ENCODE measurements at regions not wholly inside any gene's neighbourhood (a gene's known extent, or its start where the extent isn't known, plus 50 kb on each side); places are given as distances from the start of the nearest gene placed in this dataset.

- POLR2A ChIA-PET, result no interaction called here
- H3K4me1 ChIP-seq (ENCODE audit: control extremely low read depth in 1 of 4, control insufficient read depth in 4 of 4, insufficient read depth in 4 of 4, low read length in 3 of 4), result peaks cover 0 to 10% (median 4%) of the 10 kb centered on the region in 4 experiments
- H3K9me3 ChIP-seq (ENCODE audit: control extremely low read depth in 1 of 5, control insufficient read depth in 4 of 5, insufficient read depth in 2 of 5, low read depth in 1 of 5, low read length in 4 of 5), result no peaks in the 10 kb centered on the region
- no peaks in the 10 kb centered on the region for H3K36me3 ChIP-seq (ENCODE audit: control insufficient read depth in 4 of 4, insufficient read depth in 4 of 4, low read length in 3 of 4)
- no peak overlapping the region for H3K27ac ChIP-seq (ENCODE audit: insufficient read depth in 1 of 2, low read depth in 1 of 2, low read length in 2 of 2, poor library complexity in 1 of 2, severe bottlenecking in 2 of 2)
- no peaks in the 10 kb centered on the region for H3K27me3 ChIP-seq (replicated peaks in 2 of 5; ENCODE audit: control insufficient read depth in 4 of 5, insufficient read depth in 5 of 5, low read length in 4 of 5)
- DNase-seq, result no peak
- 100% methylated on average over 1 of the region's 3 CpGs for WGBS (ENCODE audit: insufficient coverage)
- no peak overlapping the region for H3K4me3 ChIP-seq (ENCODE audit: control insufficient read depth in 1 of 7, extremely low read depth in 1 of 7, insufficient read depth in 4 of 7, low read depth in 2 of 7, low read length in 6 of 7)
- CTCF ChIA-PET, result interaction anchor here (1.8 kb wide), 1 partner anchor 24 kb away, joined by 4 read pairs; no protein-coding TSS in a partner anchor
These were observed 157.9 kb upstream of the RAB4A start for GRCh38 chr1:229112832-229113548.

DNA sequence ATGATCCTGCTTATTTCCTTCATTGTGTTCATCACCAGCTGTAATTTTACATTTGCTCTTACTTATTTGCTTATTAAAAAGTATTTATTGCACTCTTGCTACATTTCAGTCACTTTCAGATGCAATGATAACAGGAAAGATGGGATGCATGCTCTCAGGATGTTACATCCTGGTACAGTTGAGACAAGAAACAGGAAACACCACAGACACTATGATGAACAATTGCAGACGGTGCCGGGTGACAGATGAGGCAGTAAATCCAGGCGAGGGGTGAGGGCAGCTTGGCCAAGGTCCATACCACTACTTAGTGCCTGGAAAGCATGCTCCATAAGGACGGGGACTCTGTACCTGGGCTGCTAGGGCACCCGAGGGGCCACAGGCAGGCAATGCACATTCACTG, 156.6 kb upstream of the RAB4A start:
- peaks cover 0 to 6% (median 4%) of the 10 kb centered on the region in 4 experiments for H3K4me1 ChIP-seq (ENCODE audit: control extremely low read depth in 1 of 4, control insufficient read depth in 4 of 4, insufficient read depth in 4 of 4, low read length in 3 of 4)
- POLR2A ChIA-PET, result no interaction called here
- CTCF ChIA-PET, result interaction anchor here (0.8 to 1.8 kb wide), 2 partner anchors 16 to 23 kb away, joined by 3 to 4 read pairs; no protein-coding TSS in a partner anchor
- no peaks in the 10 kb centered on the region for H3K36me3 ChIP-seq (ENCODE audit: control insufficient read depth in 4 of 4, insufficient read depth in 4 of 4, low read length in 3 of 4)
- DNase-seq, result no peak
- peaks cover 0 to 3% (median 0%) of the 10 kb centered on the region in 5 experiments for H3K9me3 ChIP-seq (ENCODE audit: control extremely low read depth in 1 of 5, control insufficient read depth in 4 of 5, insufficient read depth in 2 of 5, low read depth in 1 of 5, low read length in 4 of 5)
- no peak overlapping the region for H3K4me3 ChIP-seq (ENCODE audit: control insufficient read depth in 1 of 7, extremely low read depth in 1 of 7, insufficient read depth in 4 of 7, low read depth in 2 of 7, low read length in 6 of 7)
- WGBS (ENCODE audit: insufficient coverage), result 36% methylated on average over 4 of the region's 5 CpGs
- H3K27ac ChIP-seq (ENCODE audit: insufficient read depth in 1 of 2, low read depth in 1 of 2, low read length in 2 of 2, poor library complexity in 1 of 2, severe bottlenecking in 2 of 2), result no peak overlapping the region
- no peaks in the 10 kb centered on the region for H3K27me3 ChIP-seq (replicated peaks in 2 of 5; ENCODE audit: control insufficient read depth in 4 of 5, insufficient read depth in 5 of 5, low read length in 4 of 5)

DNA sequence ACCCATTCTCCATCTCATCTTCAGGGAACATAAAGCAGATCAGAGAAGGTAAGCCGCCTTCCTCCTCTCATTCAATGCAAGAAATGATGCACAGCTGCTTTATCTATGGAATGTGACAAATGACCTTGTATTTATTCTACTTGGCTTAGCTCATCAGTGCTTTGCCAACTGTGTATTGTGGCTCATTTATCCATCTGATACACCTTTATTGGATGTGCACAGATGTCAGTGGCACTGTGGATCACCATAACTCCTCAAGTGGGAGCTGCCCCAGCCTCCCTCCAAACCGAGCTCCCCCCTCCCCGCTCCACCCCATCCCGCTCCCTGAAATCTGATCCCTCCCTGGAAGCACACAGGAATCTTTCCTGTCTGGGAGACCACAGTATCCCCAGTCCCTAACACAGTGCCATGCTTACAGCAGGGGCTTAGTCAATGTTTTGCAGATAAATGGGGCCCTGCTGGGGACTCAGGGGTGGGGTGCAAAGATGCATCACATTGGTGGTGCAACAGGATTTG, 156.0 kb upstream of the RAB4A start:
- no peak for DNase-seq
- peaks cover 0 to 6% (median 2%) of the 10 kb centered on the region in 4 experiments for H3K4me1 ChIP-seq (ENCODE audit: control extremely low read depth in 1 of 4, control insufficient read depth in 4 of 4, insufficient read depth in 4 of 4, low read length in 3 of 4)

DNA sequence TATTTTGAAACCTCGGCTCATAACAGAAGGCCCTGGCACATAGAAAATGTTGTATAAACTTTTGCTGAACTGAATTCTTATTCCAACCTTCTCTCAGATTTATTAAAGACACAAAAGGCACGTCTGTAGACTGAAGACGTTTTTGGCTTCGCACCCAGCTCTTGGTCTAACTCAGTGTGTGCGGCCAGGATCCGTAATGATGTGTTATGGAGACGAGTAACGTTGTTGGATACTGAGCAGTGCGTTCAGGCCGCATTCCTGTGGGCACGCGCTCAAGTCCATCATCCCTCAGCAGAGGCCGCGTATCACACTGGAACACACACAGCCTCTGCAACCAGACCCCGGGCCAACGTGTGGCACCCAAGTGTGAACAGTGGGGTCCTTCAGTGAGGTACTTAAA, 154.8 kb upstream of the RAB4A start:
- H3K9me3 ChIP-seq (ENCODE audit: control extremely low read depth in 1 of 5, control insufficient read depth in 4 of 5, insufficient read depth in 2 of 5, low read depth in 1 of 5, low read length in 4 of 5), result peaks cover 0 to 6% (median 0%) of the 10 kb centered on the region in 5 experiments

More for the DNA sequence above, 156.0 kb upstream of the RAB4A start:
- Histone ChIP-seq H3K27ac (ENCODE audit: insufficient read depth in 1 of 2, low read depth in 1 of 2, low read length in 2 of 2, poor library complexity in 1 of 2, severe bottlenecking in 2 of 2) (no peak overlapping the region), H3K4me3 (ENCODE audit: control insufficient read depth in 1 of 7, extremely low read depth in 1 of 7, insufficient read depth in 4 of 7, low read depth in 2 of 7, low read length in 6 of 7) (no peak overlapping the region), H3K27me3 (replicated peaks in 2 of 5; ENCODE audit: control insufficient read depth in 4 of 5, insufficient read depth in 5 of 5, low read length in 4 of 5) (no peaks in the 10 kb centered on the region), H3K9me3 (ENCODE audit: control extremely low read depth in 1 of 5, control insufficient read depth in 4 of 5, insufficient read depth in 2 of 5, low read depth in 1 of 5, low read length in 4 of 5) (peaks cover 0 to 6% (median 0%) of the 10 kb centered on the region in 5 experiments), H3K36me3 (ENCODE audit: control insufficient read depth in 4 of 4, insufficient read depth in 4 of 4, low read length in 3 of 4) (no peaks in the 10 kb centered on the region)
- ChIA-PET POLR2A (no interaction called here), CTCF (interaction anchor here (0.8 to 1.8 kb wide), 3 partner anchors 16 to 122 kb away, joined by 3 to 4 read pairs (median 3); no protein-coding TSS in a partner anchor)
- WGBS (ENCODE audit: insufficient coverage), result 100% methylated on average over 1 of the region's 4 CpGs

DNA sequence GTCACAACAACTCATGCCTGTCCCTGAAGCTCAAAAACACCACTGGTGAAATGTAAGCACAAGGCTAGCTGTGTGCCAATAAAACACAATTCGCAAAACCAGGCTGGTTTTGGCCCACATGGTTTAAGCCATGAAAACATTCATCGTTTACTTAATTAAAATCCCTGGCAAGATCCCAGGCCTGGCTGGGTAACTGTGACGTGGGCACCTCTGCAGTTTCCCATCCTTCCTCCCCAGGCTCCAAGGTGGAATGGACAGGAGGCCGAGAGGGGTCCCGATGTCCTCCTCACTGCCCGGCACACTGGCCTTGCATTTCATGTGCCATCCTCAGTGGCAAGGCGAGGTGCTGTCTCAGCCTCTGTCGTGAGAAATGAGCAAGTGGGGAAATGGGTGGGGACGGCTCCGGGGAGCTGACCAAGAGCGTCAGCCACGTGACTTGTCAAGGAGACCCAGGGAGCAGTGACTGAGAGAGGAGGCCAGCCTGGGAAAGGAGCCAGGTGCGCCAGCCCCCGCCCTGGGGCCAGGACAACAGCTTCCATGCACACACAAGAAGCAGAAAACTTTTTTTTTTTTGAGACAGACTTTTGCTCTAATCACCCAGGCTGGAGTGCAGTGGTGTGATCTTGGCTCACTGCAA, 153.1 kb upstream of the RAB4A start:
- H3K4me3 ChIP-seq (ENCODE audit: control insufficient read depth in 1 of 7, extremely low read depth in 1 of 7, insufficient read depth in 4 of 7, low read depth in 2 of 7, low read length in 6 of 7), result no peak overlapping the region
- no peak overlapping the region for H3K27ac ChIP-seq (ENCODE audit: insufficient read depth in 1 of 2, low read depth in 1 of 2, low read length in 2 of 2, poor library complexity in 1 of 2, severe bottlenecking in 2 of 2)
- ChIA-PET CTCF (interaction anchor here (0.6 to 1.3 kb wide), 4 partner anchors 8 to 60 kb away, joined by 3 to 4 read pairs (median 4); no protein-coding TSS in a partner anchor), POLR2A (no interaction called here)
- WGBS (ENCODE audit: insufficient coverage), result 91% methylated on average over 12 of the region's 14 CpGs
- no peak for DNase-seq
- H3K9me3 ChIP-seq (ENCODE audit: control extremely low read depth in 1 of 5, control insufficient read depth in 4 of 5, insufficient read depth in 2 of 5, low read depth in 1 of 5, low read length in 4 of 5), result peaks cover 0 to 6% (median 0%) of the 10 kb centered on the region in 5 experiments
- H3K36me3 ChIP-seq (ENCODE audit: control insufficient read depth in 4 of 4, insufficient read depth in 4 of 4, low read length in 3 of 4), result no peaks in the 10 kb centered on the region
- H3K27me3 ChIP-seq (replicated peaks in 2 of 5; ENCODE audit: control insufficient read depth in 4 of 5, insufficient read depth in 5 of 5, low read length in 4 of 5), result no peaks in the 10 kb centered on the region
- H3K4me1 ChIP-seq (ENCODE audit: control extremely low read depth in 1 of 4, control insufficient read depth in 4 of 4, insufficient read depth in 4 of 4, low read length in 3 of 4), result peaks cover 0 to 6% (median 2%) of the 10 kb centered on the region in 4 experiments

More for the DNA sequence above, 154.8 kb upstream of the RAB4A start:
- Histone ChIP-seq H3K27me3 (replicated peaks in 2 of 5; ENCODE audit: control insufficient read depth in 4 of 5, insufficient read depth in 5 of 5, low read length in 4 of 5) (no peaks in the 10 kb centered on the region), H3K27ac (ENCODE audit: insufficient read depth in 1 of 2, low read depth in 1 of 2, low read length in 2 of 2, poor library complexity in 1 of 2, severe bottlenecking in 2 of 2) (no peak overlapping the region), H3K36me3 (ENCODE audit: control insufficient read depth in 4 of 4, insufficient read depth in 4 of 4, low read length in 3 of 4) (no peaks in the 10 kb centered on the region), H3K4me1 (ENCODE audit: control extremely low read depth in 1 of 4, control insufficient read depth in 4 of 4, insufficient read depth in 4 of 4, low read length in 3 of 4) (peaks cover 0 to 6% (median 2%) of the 10 kb centered on the region in 4 experiments), H3K4me3 (ENCODE audit: control insufficient read depth in 1 of 7, extremely low read depth in 1 of 7, insufficient read depth in 4 of 7, low read depth in 2 of 7, low read length in 6 of 7) (no peak overlapping the region)
- ChIA-PET POLR2A (no interaction called here), CTCF (interaction anchor here (1.2 kb wide), 1 partner anchor 124 kb away, joined by 3 read pairs; no protein-coding TSS in a partner anchor)
- DNase-seq, result no peak
- 100% methylated on average over 10 of the region's 16 CpGs for whole genome bisulfite sequencing (ENCODE audit: insufficient coverage)

- ChIA-PET CTCF (no interaction called here), POLR2A (no interaction called here)
- no peak overlapping the region for H3K4me3 ChIP-seq (ENCODE audit: control insufficient read depth in 1 of 7, extremely low read depth in 1 of 7, insufficient read depth in 4 of 7, low read depth in 2 of 7, low read length in 6 of 7)
- H3K27me3 ChIP-seq (replicated peaks in 2 of 5; ENCODE audit: control insufficient read depth in 4 of 5, insufficient read depth in 5 of 5, low read length in 4 of 5), result no peaks in the 10 kb centered on the region
- DNase-seq, result no peak
- H3K36me3 ChIP-seq (ENCODE audit: control insufficient read depth in 4 of 4, insufficient read depth in 4 of 4, low read length in 3 of 4), result no peaks in the 10 kb centered on the region
- no peak overlapping the region for H3K27ac ChIP-seq (ENCODE audit: insufficient read depth in 1 of 2, low read depth in 1 of 2, low read length in 2 of 2, poor library complexity in 1 of 2, severe bottlenecking in 2 of 2)
- peaks cover 0 to 6% (median 0%) of the 10 kb centered on the region in 5 experiments for H3K9me3 ChIP-seq (ENCODE audit: control extremely low read depth in 1 of 5, control insufficient read depth in 4 of 5, insufficient read depth in 2 of 5, low read depth in 1 of 5, low read length in 4 of 5)
- 90% methylated on average over 1 of the region's 3 CpGs for WGBS (ENCODE audit: insufficient coverage)
- peaks cover 0 to 6% (median 2%) of the 10 kb centered on the region in 4 experiments for H3K4me1 ChIP-seq (ENCODE audit: control extremely low read depth in 1 of 4, control insufficient read depth in 4 of 4, insufficient read depth in 4 of 4, low read length in 3 of 4)
These were observed 152.3 kb upstream of the RAB4A start for GRCh38 chr1:229118477-229119061.
